Osteocyte (in vitro differentiated cells): ENCODE measurements at regions not wholly inside any gene's neighbourhood (a gene's known extent, or its start where the extent isn't known, plus 50 kb on each side); places are given as distances from the start of the nearest gene placed in this dataset.

ENCODE experiments used
- DNase-seq: peaks from one replicate; pipeline ENCODE4 v3.0.0; 2021; ENCODE audit warnings: mixed read lengths; ENCODE audit not compliant: unreplicated experiment; ENCODE audit errors: extremely low spot score
- H3K27ac Mint-ChIP-seq: one replicate; pipeline ENCODE4 v1.8.0; 2021; ENCODE audit warnings: mild to moderate bottlenecking, mixed read lengths; ENCODE audit not compliant: unreplicated experiment
- H3K27me3 Mint-ChIP-seq: one replicate; pipeline ENCODE4 v1.8.0; 2021; ENCODE audit warnings: mixed read lengths; ENCODE audit not compliant: unreplicated experiment
- H3K36me3 Mint-ChIP-seq: one replicate; pipeline ENCODE4 v1.8.0; 2021; ENCODE audit warnings: mixed read lengths; ENCODE audit not compliant: unreplicated experiment
- H3K4me1 Mint-ChIP-seq: one replicate; pipeline ENCODE4 v1.8.0; 2021; ENCODE audit warnings: mixed read lengths; ENCODE audit not compliant: unreplicated experiment
- H3K4me3 Mint-ChIP-seq: one replicate; pipeline ENCODE4 v1.8.0; 2021; ENCODE audit warnings: mild to moderate bottlenecking, moderate library complexity, mixed read lengths; ENCODE audit not compliant: unreplicated experiment
- H3K9me3 Mint-ChIP-seq: one replicate; pipeline ENCODE4 v1.8.0; 2021; ENCODE audit warnings: mixed read lengths; ENCODE audit not compliant: unreplicated experiment
- CTCF ChIP-seq: fragments of 200-600 bp; sonication (generic); IDR thresholded peaks from 2 replicates; pipeline ENCODE4 v1.5.0; 2021; ENCODE audit warnings: antibody characterized with exemption, mild to moderate bottlenecking, moderate library complexity

DNA sequence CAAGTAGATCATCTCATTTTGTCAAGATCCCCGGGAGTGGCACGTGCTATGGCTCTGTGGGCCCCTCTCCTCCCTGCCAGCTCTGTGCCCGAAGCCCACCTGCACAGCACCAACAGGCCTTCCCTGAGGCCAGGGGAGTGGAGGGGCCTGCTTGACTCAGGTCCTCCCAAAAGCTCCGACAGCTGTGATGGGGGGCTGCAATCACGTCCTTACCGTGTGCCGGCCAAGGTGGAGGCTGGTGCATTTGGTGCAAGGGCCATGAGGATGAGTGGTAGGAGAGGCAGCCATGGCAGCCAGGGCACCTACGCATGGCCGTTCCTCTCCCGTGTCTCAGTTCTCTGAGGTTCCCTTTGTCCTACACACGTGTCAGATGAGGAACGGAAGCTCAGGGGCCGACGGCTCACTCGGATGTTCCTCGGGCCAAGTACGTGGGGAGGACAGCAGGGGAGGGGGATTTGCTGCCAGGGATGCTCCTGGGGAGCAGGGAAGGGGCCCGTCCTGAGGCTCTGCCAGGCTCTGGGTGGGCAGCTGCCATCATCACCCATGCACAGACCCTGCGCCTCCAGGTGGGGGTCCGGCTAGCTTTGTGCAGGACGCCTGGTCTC, 95.8 kb downstream of the HMX1 start:
- Mint-ChIP-seq H3K4me3 (no peak overlapping the region), H3K9me3 (no peaks in the 10 kb centered on the region), H3K27me3 (peaks cover 2% of the 10 kb centered on the region), H3K27ac (no peak overlapping the region), H3K4me1 (no peaks in the 10 kb centered on the region), H3K36me3 (no peaks in the 10 kb centered on the region)
- no peak for DNase-seq
- no peak for TF ChIP-seq CTCF

GRCh38 chr4:8775121-8775520, 96.5 kb downstream of the HMX1 start:
- peaks cover 2% of the 10 kb centered on the region for H3K27me3 Mint-ChIP-seq
- DNase-seq, result no peak
- no peak for TF ChIP-seq CTCF
- no peaks in the 10 kb centered on the region for H3K36me3 Mint-ChIP-seq
- H3K27ac Mint-ChIP-seq, result no peak overlapping the region
- no peak overlapping the region for H3K4me3 Mint-ChIP-seq
- no peaks in the 10 kb centered on the region for H3K4me1 Mint-ChIP-seq
- no peaks in the 10 kb centered on the region for H3K9me3 Mint-ChIP-seq

DNA sequence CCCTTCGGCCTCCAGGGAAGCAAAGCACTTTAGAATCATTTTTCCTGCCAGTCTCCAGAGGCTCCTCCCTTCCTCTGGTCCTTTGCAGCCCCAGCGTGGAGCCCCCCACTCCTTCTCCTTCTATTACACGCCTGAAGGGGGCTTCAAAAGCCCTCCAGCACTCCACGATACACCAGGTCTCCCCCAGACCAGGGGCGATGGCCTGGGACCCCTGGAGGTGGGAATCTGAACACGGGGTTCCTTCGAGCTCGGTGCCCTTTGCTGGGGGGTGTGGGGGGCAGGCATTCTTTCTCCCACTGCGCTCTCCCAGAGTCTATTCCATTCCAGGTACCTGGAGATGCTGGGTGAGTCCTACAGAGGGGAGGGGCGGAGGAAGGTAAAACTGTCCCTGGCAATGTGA, 97.6 kb downstream of the HMX1 start:
- Mint-ChIP-seq H3K4me1 (no peaks in the 10 kb centered on the region), H3K9me3 (no peaks in the 10 kb centered on the region), H3K27ac (no peak overlapping the region), H3K36me3 (no peaks in the 10 kb centered on the region), H3K4me3 (no peak overlapping the region), H3K27me3 (peaks cover 4% of the 10 kb centered on the region)
- DNase-seq, result no peak
- no peak for TF ChIP-seq CTCF

GRCh38 chr4:8773124-8773931, 98.3 kb downstream of the HMX1 start:
- no peak for TF ChIP-seq CTCF
- Mint-ChIP-seq H3K27me3 (peaks cover 4% of the 10 kb centered on the region), H3K4me1 (no peaks in the 10 kb centered on the region), H3K36me3 (no peaks in the 10 kb centered on the region), H3K9me3 (no peaks in the 10 kb centered on the region), H3K4me3 (no peak overlapping the region), H3K27ac (no peak overlapping the region)
- no peak for DNase-seq

- H3K27me3 Mint-ChIP-seq, result peaks cover 4% of the 10 kb centered on the region
- no peaks in the 10 kb centered on the region for H3K4me1 Mint-ChIP-seq
- H3K27ac Mint-ChIP-seq, result no peak overlapping the region
- H3K9me3 Mint-ChIP-seq, result no peaks in the 10 kb centered on the region
- no peaks in the 10 kb centered on the region for H3K36me3 Mint-ChIP-seq
- TF ChIP-seq CTCF, result no peak
- no peak for DNase-seq
- no peak overlapping the region for H3K4me3 Mint-ChIP-seq
These were observed 99.0 kb downstream of the HMX1 start for GRCh38 chr4:8772499-8773123.
